HEK293 (cell line): ENCODE measurements at regions not wholly inside any gene's neighbourhood (a gene's known extent, or its start where the extent isn't known, plus 50 kb on each side); places are given as distances from the start of the nearest gene placed in this dataset.

Experiments used
- CTCF ChIA-PET: fragments of 350-600 bp; formaldehyde crosslinking; extraction: SDS; loops from one replicate; lab custom pipeline; 2021; ENCODE audit warnings: antibody characterized with exemption; lab: Yijun Ruan, JAX
- POLR2A ChIA-PET: fragments of 300-600 bp; formaldehyde crosslinking; extraction: SDS; loops from one replicate; lab custom pipeline; 2020; ENCODE audit warnings: antibody characterized with exemption, inconsistent platforms; lab: Yijun Ruan, JAX
- H3K27ac ChIP-seq: fragments of 200-500 bp; sonication (Bioruptor generic); 2 replicates; pipeline ENCODE4 v1.5.1; 2014; ENCODE audit warnings: low read depth, low read length, control low read depth, inconsistent platforms; ENCODE audit errors: extremely low read depth
- H3K36me3 ChIP-seq, 2 experiments: fragments of 200-500 bp in 1 of 2; sonication (Bioruptor generic) in 1 of 2; 1 replicate in 1 of 2; 2 replicates in 1 of 2; pipeline ENCODE4 v1.5.1; 2014 to 2017; ENCODE audit warnings: inconsistent platforms in 2 of 2, low read length in 2 of 2; ENCODE audit not compliant: control insufficient read depth in 2 of 2, insufficient read depth in 1 of 2
- H3K4me1 ChIP-seq: fragments of 200-500 bp; sonication (Bioruptor generic); 2 replicates; pipeline ENCODE4 v1.5.1; 2014; ENCODE audit warnings: mild to moderate bottlenecking, low read length, inconsistent platforms; ENCODE audit not compliant: control insufficient read depth, insufficient read depth
- H3K4me3 ChIP-seq: 2 replicates; pipeline ENCODE4 v1.5.1; 2011; ENCODE audit warnings: low read depth, mild to moderate bottlenecking, control low read depth, low read length, moderate library complexity
- H3K9me3 ChIP-seq: fragments of 200-500 bp; sonication (Bioruptor generic); 2 replicates; pipeline ENCODE4 v1.5.1; 2014; ENCODE audit warnings: low read depth, low read length, inconsistent platforms; ENCODE audit not compliant: control insufficient read depth, insufficient read depth
- HIC1 ChIP-seq: fragments of 450-650 bp; formaldehyde crosslinking; IDR thresholded peaks from 2 replicates; pipeline ENCODE4 v1.5.1; 2016; ENCODE audit warnings: missing biosample characterization, missing genetic modification characterization
- KLF16 ChIP-seq: fragments of 450-650 bp; formaldehyde crosslinking; IDR thresholded peaks from 2 replicates; pipeline ENCODE4 v1.5.1; 2017; ENCODE audit warnings: missing biosample characterization, missing genetic modification characterization
- KLF9 ChIP-seq: fragments of 450-650 bp; formaldehyde crosslinking; IDR thresholded peaks from 2 replicates; pipeline ENCODE4 v1.5.1; 2016; ENCODE audit warnings: missing biosample characterization, missing genetic modification characterization, low read depth
- YY1 ChIP-seq: fragments of 450-650 bp; formaldehyde crosslinking; IDR thresholded peaks from 2 replicates; pipeline ENCODE4 v1.5.1; 2018; ENCODE audit warnings: missing biosample characterization, missing genetic modification characterization
- ZBTB11 ChIP-seq: fragments of 450-650 bp; formaldehyde crosslinking; conservative IDR thresholded peaks from 2 replicates; pipeline ENCODE4 v1.5.1; 2016; ENCODE audit warnings: low read depth, missing biosample characterization, missing genetic modification characterization
- ZBTB26 ChIP-seq: fragments of 450-650 bp; formaldehyde crosslinking; optimal IDR thresholded peaks from 2 replicates; pipeline ENCODE3; 2016; ENCODE audit warnings: missing biosample characterization, mild to moderate bottlenecking, missing genetic modification characterization
- ZFP3 ChIP-seq: fragments of 450-650 bp; formaldehyde crosslinking; IDR thresholded peaks from 2 replicates; pipeline ENCODE4 v1.5.1; 2016; ENCODE audit warnings: low read depth, missing biosample characterization, missing genetic modification characterization
- ZFP37 ChIP-seq: fragments of 450-650 bp; formaldehyde crosslinking; IDR thresholded peaks from 2 replicates; pipeline ENCODE4 v1.5.1; 2016; ENCODE audit warnings: missing biosample characterization, missing genetic modification characterization
- ZNF114 ChIP-seq: fragments of 450-650 bp; formaldehyde crosslinking; IDR thresholded peaks from 2 replicates; pipeline ENCODE4 v1.5.0; 2017; ENCODE audit warnings: missing biosample characterization, missing genetic modification characterization
- ZNF175 ChIP-seq: fragments of 450-650 bp; formaldehyde crosslinking; IDR thresholded peaks from 2 replicates; pipeline ENCODE4 v1.5.1; 2016; ENCODE audit warnings: missing biosample characterization, missing genetic modification characterization
- ZNF302 ChIP-seq: fragments of 450-650 bp; formaldehyde crosslinking; IDR thresholded peaks from 2 replicates; pipeline ENCODE4 v1.5.1; 2016; ENCODE audit warnings: missing biosample characterization, missing genetic modification characterization, low read depth
- ZNF391 ChIP-seq: fragments of 450-650 bp; formaldehyde crosslinking; IDR thresholded peaks from 2 replicates; pipeline ENCODE4 v1.5.1; 2016; ENCODE audit warnings: low read depth, missing biosample characterization, missing genetic modification characterization, borderline replicate concordance
- ZNF521 ChIP-seq: fragments of 450-650 bp; formaldehyde crosslinking; IDR thresholded peaks from 2 replicates; pipeline ENCODE4 v1.5.1; 2017; ENCODE audit warnings: missing biosample characterization, mild to moderate bottlenecking, missing genetic modification characterization
- ZNF529 ChIP-seq: fragments of 450-650 bp; formaldehyde crosslinking; IDR thresholded peaks from 2 replicates; pipeline ENCODE4 v1.5.1; 2017; ENCODE audit warnings: missing genetic modification characterization, missing biosample characterization; ENCODE audit not compliant: insufficient replicate concordance
- ZNF610 ChIP-seq: fragments of 450-650 bp; formaldehyde crosslinking; IDR thresholded peaks from 2 replicates; pipeline ENCODE4 v1.5.1; 2016; ENCODE audit warnings: missing biosample characterization, missing genetic modification characterization, borderline replicate concordance
- ZNF837 ChIP-seq: fragments of 450-650 bp; formaldehyde crosslinking; IDR thresholded peaks from 2 replicates; pipeline ENCODE4 v1.5.1; 2016; ENCODE audit warnings: missing biosample characterization, missing genetic modification characterization
- TF ChIP-seq, protein P1 (sequence below): fragments of 450-650 bp; formaldehyde crosslinking; IDR thresholded peaks from 2 replicates; pipeline ENCODE4 v1.5.1; 2017; ENCODE audit warnings: missing biosample characterization, missing genetic modification characterization
- TF ChIP-seq, protein P2 (sequence below): fragments of 450-650 bp; formaldehyde crosslinking; IDR thresholded peaks from 2 replicates; pipeline ENCODE4 v1.5.1; 2016; ENCODE audit warnings: missing biosample characterization, missing genetic modification characterization
- TF ChIP-seq, protein P3 (sequence below): fragments of 450-650 bp; formaldehyde crosslinking; IDR thresholded peaks from 2 replicates; pipeline ENCODE4 v1.5.1; 2017; ENCODE audit warnings: missing biosample characterization, missing genetic modification characterization

DNA sequence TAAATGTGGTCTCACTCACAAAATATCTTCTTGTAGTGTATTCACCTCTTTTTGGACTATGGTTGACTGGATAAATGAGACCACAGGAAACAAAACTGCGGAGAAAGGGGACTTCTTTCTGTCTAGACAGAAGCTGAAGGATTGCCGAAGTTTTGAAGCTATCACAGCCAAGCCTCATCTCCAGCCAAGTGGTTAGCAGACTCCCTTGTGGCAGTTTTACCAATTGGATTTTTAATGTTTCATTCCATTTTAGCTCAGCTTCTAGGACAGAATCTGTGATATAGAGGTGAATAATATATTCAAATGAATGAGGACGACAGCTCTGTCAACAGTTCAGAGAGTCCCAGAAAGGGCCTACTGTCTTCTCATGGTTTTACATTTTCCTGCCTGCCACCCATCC, 215.7 kb upstream of the ZNF608 start (continued):
- TF ChIP-seq ZBTB26 (tag by site-specific recombination) = no peak
- no peak for TF ChIP-seq KLF9 (tag by site-specific recombination)
- TF ChIP-seq ZNF302 (tag by site-specific recombination) = no peak
- TF ChIP-seq ZNF391 (tag by site-specific recombination) = no peak
- no peak for TF ChIP-seq ZBTB11
- TF ChIP-seq KLF16 (tag by site-specific recombination) = no peak
- TF ChIP-seq ZNF114 (tag by site-specific recombination) = no peak

DNA sequence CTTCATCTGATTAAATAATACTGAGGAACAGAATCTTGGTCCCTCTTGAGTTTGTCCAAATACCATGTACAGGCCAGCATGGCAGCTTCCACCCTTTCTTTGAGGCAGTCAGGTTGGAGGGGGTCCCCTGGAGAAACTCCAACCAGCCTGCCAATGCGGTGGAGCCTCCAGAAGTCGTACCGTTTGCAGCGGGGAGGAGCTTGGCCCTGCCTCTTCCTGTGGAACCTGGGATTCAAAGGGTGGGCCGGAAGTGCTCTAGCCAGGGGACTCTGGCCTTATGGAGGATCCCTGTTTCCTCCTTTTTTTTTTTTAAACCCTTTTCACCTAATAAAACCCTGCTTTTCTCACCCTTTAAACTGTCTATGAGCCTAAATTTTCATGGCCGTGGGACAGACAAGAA, 216.3 kb upstream of the ZNF608 start:
- CTCF ChIA-PET = interaction anchor here (0.7 kb wide), 1 partner anchor 257 kb away, joined by 4 read pairs; no protein-coding TSS in a partner anchor

More for the DNA sequence above, 216.3 kb upstream of the ZNF608 start:
- Histone ChIP-seq H3K4me3 (no peak overlapping the region), H3K9me3 (no peaks in the 10 kb centered on the region), H3K27ac (0 out of 2 replicates have a peak overlapping the region, but pooled peaks have one; percentile 50), H3K36me3 (no peaks in the 10 kb centered on the region), H3K4me1 (peaks cover 10% of the 10 kb centered on the region)
- TF ChIP-seq, protein P1, sequence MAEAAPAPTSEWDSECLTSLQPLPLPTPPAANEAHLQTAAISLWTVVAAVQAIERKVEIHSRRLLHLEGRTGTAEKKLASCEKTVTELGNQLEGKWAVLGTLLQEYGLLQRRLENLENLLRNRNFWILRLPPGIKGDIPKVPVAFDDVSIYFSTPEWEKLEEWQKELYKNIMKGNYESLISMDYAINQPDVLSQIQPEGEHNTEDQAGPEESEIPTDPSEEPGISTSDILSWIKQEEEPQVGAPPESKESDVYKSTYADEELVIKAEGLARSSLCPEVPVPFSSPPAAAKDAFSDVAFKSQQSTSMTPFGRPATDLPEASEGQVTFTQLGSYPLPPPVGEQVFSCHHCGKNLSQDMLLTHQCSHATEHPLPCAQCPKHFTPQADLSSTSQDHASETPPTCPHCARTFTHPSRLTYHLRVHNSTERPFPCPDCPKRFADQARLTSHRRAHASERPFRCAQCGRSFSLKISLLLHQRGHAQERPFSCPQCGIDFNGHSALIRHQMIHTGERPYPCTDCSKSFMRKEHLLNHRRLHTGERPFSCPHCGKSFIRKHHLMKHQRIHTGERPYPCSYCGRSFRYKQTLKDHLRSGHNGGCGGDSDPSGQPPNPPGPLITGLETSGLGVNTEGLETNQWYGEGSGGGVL = no peak
- no peak for TF ChIP-seq ZFP37 (tag by site-specific recombination)
- no peak for TF ChIP-seq HIC1 (tag by site-specific recombination)
- no peak for TF ChIP-seq ZNF175 (tag by site-specific recombination)
- no peak for TF ChIP-seq ZNF302 (tag by site-specific recombination)
- TF ChIP-seq, protein P2, sequence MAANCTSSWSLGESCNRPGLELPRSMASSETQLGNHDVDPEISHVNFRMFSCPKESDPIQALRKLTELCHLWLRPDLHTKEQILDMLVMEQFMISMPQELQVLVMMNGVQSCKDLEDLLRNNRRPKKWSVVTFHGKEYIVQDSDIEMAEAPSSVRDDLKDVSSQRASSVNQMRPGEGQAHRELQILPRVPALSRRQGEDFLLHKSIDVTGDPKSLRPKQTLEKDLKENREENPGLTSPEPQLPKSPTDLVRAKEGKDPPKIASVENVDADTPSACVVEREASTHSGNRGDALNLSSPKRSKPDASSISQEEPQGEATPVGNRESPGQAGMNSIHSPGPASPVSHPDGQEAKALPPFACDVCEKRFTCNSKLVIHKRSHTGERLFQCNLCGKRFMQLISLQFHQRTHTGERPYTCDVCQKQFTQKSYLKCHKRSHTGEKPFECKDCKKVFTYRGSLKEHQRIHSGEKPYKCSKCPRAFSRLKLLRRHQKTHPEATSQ (tag by site-specific recombination) = no peak
- no peak for TF ChIP-seq ZNF529 (tag by site-specific recombination)
- no peak for TF ChIP-seq ZFP3
- TF ChIP-seq, protein P3, sequence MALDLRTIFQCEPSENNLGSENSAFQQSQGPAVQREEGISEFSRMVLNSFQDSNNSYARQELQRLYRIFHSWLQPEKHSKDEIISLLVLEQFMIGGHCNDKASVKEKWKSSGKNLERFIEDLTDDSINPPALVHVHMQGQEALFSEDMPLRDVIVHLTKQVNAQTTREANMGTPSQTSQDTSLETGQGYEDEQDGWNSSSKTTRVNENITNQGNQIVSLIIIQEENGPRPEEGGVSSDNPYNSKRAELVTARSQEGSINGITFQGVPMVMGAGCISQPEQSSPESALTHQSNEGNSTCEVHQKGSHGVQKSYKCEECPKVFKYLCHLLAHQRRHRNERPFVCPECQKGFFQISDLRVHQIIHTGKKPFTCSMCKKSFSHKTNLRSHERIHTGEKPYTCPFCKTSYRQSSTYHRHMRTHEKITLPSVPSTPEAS (tag by site-specific recombination) = no peak
- no peak for TF ChIP-seq ZNF521 (tag by site-specific recombination)
- no peak for TF ChIP-seq YY1 (tag by site-specific recombination)
- no peak for TF ChIP-seq ZNF610 (tag by site-specific recombination)
- TF ChIP-seq ZNF837 (tag by site-specific recombination) = no peak
- POLR2A ChIA-PET = no interaction called here
